Lung (tissue), 11 donors: ENCODE measurements at regions not wholly inside any gene's neighbourhood (a gene's known extent, or its start where the extent isn't known, plus 50 kb on each side); places are given as distances from the start of the nearest gene placed in this dataset.
"Not testable (repeated sequence)": the region's sequence is repeated elsewhere in the genome, so short reads cannot be mapped to it uniquely, and the experiment has no call there.

Experiments
- ATAC-seq: fragments of 200-7000 bp; cut with Tn5 transposase; one replicate; pipeline ENCODE4 v1.9.1; 2020; ENCODE audit warnings: moderate number of reproducible peaks; ENCODE audit not compliant: insufficient read depth, low FRiP score
- DNase-seq, 3 donors: peaks; one replicate each; pipeline ENCODE4 v3.0.0-alpha.2; 2013 to 2017
- H3K27ac ChIP-seq, 2 donors: one replicate each; pipeline ENCODE4 v1.5.1; 2013; ENCODE audit warnings: mild to moderate bottlenecking in 2 of 2, moderate library complexity in 2 of 2, control low read depth in 1 of 2, inconsistent platforms in 1 of 2, low read depth in 1 of 2, low read length in 1 of 2
- H3K27me3 ChIP-seq, 3 donors: one replicate each; pipeline ENCODE4 v1.5.1; 2013; ENCODE audit warnings: low read length in 2 of 3; ENCODE audit not compliant: control insufficient read depth in 3 of 3, insufficient read depth in 3 of 3
- H3K36me3 ChIP-seq, 4 donors: one replicate each; pipeline ENCODE4 v1.5.1; 2013; ENCODE audit warnings: low read length in 4 of 4, mild to moderate bottlenecking in 1 of 4, moderate library complexity in 1 of 4; ENCODE audit not compliant: control insufficient read depth in 4 of 4, insufficient read depth in 4 of 4
- H3K4me1 ChIP-seq, 5 donors: one replicate each; pipeline ENCODE4 v1.5.1; 2013; ENCODE audit warnings: low read length in 5 of 5, mild to moderate bottlenecking in 2 of 5, moderate library complexity in 1 of 5; ENCODE audit not compliant: control insufficient read depth in 5 of 5, insufficient read depth in 5 of 5
- H3K4me3 ChIP-seq: one replicate; pipeline ENCODE4 v1.5.1; 2013; ENCODE audit warnings: mild to moderate bottlenecking, control low read depth, moderate library complexity
- H3K9ac ChIP-seq, 2 donors: one replicate each; pipeline ENCODE4 v1.5.1; 2013; ENCODE audit warnings: low read length in 2 of 2, control low read depth in 1 of 2; ENCODE audit not compliant: insufficient read depth in 1 of 2
- H3K9me3 ChIP-seq, 4 donors: one replicate each; pipeline ENCODE4 v1.5.1; 2013; ENCODE audit warnings: low read length in 3 of 4, mild to moderate bottlenecking in 1 of 4, moderate library complexity in 1 of 4; ENCODE audit not compliant: control insufficient read depth in 4 of 4, insufficient read depth in 3 of 4
- CTCF ChIP-seq: IDR thresholded peaks from 2 replicates; pipeline ENCODE4 v1.5.1; 2012; ENCODE audit warnings: mild to moderate bottlenecking; ENCODE audit errors: control extremely low read depth, extremely low read depth
- WGBS, 2 donors: extraction: QIAGEN DNeasy Blood & Tissue Kit; methylation state at CpG; one replicate each; pipeline ENCODE4 v1.1.7; 2013; 5-methylcytosine and 5-hydroxymethylcytosine counted together
- donor health status: control.
- donor health status: control.
- donor health status: Bipolar disorder and iron deficiency.
- donor health status: healthy.
- donor health status: DM: yes; HTN: yes; CAD: no.

GRCh38 chr5:92022415-92023140, 639.5 kb upstream of the ARRDC3 start:
- Histone ChIP-seq H3K4me1 (no peaks in the 10 kb centered on the region), H3K27ac (no peak overlapping the region), H3K9me3 (no peaks in the 10 kb centered on the region), H3K27me3 (no peaks in the 10 kb centered on the region), H3K9ac (no peak overlapping the region), H3K36me3 (no peaks in the 10 kb centered on the region), H3K4me3 (no peak overlapping the region)
- DNase-seq: no peak
- no peak for ATAC-seq
- TF ChIP-seq CTCF: no peak
- 91 to 95% methylated on average over 3 of the region's 3 CpGs for WGBS, 2 donors

GRCh38 chr5:92019376-92019990, 636.4 kb upstream of the ARRDC3 start:
- no peak for ATAC-seq
- 79 to 83% methylated on average over 2 of the region's 2 CpGs for WGBS, 2 donors

GRCh38 chr5:92017776-92018175, 634.7 kb upstream of the ARRDC3 start:
- H3K36me3 ChIP-seq: no peaks in the 10 kb centered on the region
- H3K4me3 ChIP-seq: no peak overlapping the region
- TF ChIP-seq CTCF: no peak
- H3K27ac ChIP-seq: no peak overlapping the region
- no peak for ATAC-seq
- H3K27me3 ChIP-seq: no peaks in the 10 kb centered on the region
- H3K9me3 ChIP-seq: no peaks in the 10 kb centered on the region
- H3K4me1 ChIP-seq: no peaks in the 10 kb centered on the region
- DNase-seq: peak in 1 of 3 donors; percentile 18
- H3K9ac ChIP-seq: no peak overlapping the region

More at GRCh38 chr5:92019376-92019990, 636.4 kb upstream of the ARRDC3 start:
- no peak for DNase-seq
- no peaks in the 10 kb centered on the region for H3K27me3 ChIP-seq
- no peaks in the 10 kb centered on the region for H3K4me1 ChIP-seq
- no peak overlapping the region for H3K9ac ChIP-seq
- no peaks in the 10 kb centered on the region for H3K36me3 ChIP-seq
- TF ChIP-seq CTCF: no peak
- H3K9me3 ChIP-seq: no peaks in the 10 kb centered on the region
- H3K4me3 ChIP-seq: no peak overlapping the region
- H3K27ac ChIP-seq: no peak overlapping the region

GRCh38 chr5:92011845-92012244, 628.7 kb upstream of the ARRDC3 start:
- not testable (repeated sequence) for H3K9me3 ChIP-seq, ATAC-seq, H3K27me3 ChIP-seq, H3K36me3 ChIP-seq, DNase-seq, H3K9ac ChIP-seq, H3K27ac ChIP-seq, H3K4me1 ChIP-seq, H3K4me3 ChIP-seq
- 66 to 75% methylated on average over 1 of the region's 1 CpG for WGBS, 2 donors
